Activated naive CD4-positive, alpha-beta T cell treated with anti-CD3 and anti-CD28 coated beads, Interleukin-2, amount 50 U/mL, for 16 hours (primary cell): ENCODE measurements at regions not wholly inside any gene's neighbourhood (a gene's known extent, or its start where the extent isn't known, plus 50 kb on each side); places are given as distances from the start of the nearest gene placed in this dataset.
A peak's percentile ranks its signal among the peaks of the same experiment; 100 is the strongest.

Experiments used
- DNase-seq: peaks from one replicate; pipeline ENCODE4 v3.0.0-alpha.2; 2020

DNA sequence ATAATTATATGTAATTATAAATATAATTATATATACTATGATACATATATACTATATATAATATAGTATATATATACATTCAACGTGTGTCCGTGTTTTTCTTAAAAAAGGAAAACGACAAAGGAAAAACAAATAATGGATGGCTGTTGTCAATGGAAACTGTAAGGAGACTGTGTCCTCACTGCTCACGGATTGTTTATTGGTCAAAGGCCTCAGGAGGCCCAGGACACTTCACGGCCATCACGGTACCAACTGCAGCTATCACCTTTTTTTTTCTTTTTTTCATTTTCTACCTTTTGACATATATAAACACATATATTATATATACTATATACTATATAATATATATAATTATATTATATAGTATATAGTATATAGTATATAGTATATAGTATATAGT, 113.4 kb downstream of the SPTSSA start:
- no peak for DNase-seq

DNA sequence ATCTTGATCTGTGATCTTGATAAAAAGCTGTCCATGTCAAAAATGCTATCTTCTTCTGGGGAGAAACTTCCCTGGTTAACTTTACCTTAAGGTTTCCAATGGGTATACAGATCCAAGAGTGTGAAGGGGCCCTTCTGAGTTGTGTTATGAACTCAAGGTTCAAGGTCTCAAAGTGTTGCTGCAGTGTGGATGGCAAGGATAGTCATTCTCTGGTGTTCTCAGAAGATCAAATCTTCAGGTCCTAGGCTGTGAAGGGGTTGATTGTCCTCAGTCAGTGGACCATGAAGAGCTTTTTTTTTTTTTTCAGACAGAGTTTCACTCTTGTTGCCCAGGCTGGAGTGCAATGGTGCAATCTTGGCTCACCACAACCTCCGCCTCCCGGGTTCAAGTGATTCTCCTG, 114.4 kb downstream of the SPTSSA start:
- DNase-seq, result no peak

DNA sequence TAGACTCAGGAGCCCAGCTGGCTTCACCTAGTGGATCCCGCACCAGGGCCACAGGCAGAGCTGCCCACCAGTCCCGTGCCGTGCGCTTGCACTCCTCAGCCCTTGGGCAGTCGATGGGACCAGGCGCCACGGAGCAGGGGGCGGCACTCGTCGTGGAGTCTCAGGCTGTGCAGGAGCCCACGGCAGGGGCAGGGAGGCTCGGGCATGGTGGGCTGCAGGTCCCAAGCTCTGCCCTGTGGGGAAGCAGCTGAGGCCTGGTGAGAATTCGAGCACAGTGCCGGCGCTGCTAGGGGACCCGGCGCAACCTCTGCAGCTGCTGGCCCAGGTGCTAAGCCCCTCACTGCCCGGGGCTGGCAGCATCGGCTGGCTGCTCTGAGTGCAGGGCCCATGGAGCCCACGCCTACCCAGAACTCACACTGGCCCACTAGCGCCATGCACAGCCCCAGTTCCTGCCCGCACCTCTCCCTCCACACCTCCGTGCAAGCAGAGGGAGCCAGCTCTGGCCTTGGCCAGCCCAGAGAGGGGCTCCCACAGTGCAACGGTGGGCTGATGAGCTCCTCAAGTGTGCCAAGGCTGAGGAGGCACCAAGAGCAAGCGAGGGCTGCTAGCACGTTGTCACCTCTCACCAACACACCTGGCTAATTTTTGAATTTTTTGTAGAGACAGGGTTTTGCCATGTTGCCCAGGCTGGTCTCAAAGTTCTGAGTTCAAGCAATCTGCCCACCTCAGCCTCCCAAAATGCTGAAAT, 116.1 kb downstream of the SPTSSA start:
- no peak for DNase-seq

DNA sequence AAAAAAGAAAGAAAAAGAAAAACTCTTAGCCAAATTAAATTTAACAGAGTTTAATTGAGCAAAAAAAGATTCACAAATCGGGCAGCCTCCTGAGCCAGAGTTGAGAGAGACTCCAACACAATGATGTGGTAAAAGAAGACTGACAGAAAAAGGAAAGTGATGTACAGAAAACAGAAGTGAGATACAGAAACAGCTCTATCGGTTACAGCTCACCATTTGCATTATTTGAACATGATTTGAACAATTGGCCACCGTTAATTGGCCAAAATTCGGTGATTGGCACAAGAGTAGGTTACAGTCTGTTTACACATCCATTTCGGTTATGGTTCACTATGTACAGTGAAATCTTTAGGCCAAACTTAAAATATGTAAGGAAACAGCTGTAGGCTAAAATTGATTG, 117.7 kb downstream of the SPTSSA start:
- DNase-seq, result no peak

DNA sequence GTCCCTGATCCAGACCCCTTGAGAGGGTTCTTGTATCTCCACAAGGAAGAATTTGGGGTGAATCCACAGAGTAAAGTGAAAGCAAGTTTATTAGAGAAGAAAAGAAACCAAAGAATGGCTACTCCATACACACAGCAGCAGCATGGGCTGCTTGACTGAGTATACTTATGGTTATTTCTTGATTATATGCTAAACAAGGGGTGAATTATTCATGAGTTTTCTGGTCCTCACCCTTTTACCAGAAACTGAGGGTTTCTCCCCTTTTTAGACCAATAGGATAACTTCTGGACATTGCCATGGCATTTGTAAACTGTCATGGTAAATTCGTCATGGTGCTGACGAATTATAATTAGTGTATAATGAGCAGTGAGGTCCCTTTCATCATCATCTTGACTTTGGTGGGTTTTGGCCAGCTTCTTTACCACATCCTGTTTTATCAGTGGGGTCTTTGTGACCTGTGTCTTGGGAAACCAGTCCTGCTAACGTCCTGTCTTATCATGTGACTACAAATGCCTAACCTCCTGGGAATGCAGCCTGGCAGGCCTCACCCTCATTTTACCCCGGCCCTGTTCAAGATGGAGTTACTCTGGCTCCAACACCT, 121.9 kb downstream of the SPTSSA start:
- no peak for DNase-seq

DNA sequence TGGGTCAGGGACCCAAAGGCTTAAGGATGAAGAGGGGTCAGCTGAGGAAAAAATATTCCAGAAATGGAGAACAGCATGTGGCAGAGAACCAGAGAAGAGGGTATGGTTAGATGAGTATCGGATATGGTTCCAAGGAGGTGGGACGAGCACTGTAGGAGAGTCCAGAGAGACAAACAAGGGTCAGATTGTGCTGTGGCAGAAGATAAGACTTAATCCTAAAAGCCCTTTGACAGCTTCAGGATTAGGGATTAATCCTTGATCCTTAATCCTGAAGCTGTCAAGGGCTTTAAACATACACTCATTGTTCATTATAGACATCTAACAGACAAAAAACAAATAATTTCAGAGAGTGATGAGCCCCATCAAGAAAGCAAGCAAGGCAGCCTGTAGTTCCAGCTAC, 124.0 kb downstream of the SPTSSA start:
- DNase-seq, result no peak

DNA sequence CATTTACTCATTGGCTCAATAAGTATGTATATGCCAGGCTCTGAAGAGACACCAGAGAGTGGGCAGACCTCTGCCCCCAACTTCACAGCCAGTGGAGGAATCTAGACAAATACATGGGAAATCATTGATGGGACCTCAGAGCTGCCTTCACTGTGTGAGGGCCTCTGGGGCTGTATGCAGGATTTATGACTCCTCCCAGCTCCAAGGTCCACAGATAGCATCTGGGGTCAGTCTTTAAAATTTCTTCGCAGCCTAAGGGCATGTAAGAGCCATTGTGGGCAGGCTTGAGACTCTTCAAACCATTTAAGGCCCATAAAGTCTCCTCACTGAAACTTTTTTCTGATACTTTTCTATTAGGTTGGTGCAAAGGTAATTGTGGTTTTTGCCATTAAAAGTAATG, 125.5 kb downstream of the SPTSSA start:
- DNase-seq, result no peak

- DNase-seq, result no peak
Observed at GRCh38 chr14:34335968-34336367, 126.1 kb downstream of the SPTSSA start.

- DNase-seq, result no peak
Observed at GRCh38 chr14:34334329-34334728, 127.7 kb downstream of the SPTSSA start.

DNA sequence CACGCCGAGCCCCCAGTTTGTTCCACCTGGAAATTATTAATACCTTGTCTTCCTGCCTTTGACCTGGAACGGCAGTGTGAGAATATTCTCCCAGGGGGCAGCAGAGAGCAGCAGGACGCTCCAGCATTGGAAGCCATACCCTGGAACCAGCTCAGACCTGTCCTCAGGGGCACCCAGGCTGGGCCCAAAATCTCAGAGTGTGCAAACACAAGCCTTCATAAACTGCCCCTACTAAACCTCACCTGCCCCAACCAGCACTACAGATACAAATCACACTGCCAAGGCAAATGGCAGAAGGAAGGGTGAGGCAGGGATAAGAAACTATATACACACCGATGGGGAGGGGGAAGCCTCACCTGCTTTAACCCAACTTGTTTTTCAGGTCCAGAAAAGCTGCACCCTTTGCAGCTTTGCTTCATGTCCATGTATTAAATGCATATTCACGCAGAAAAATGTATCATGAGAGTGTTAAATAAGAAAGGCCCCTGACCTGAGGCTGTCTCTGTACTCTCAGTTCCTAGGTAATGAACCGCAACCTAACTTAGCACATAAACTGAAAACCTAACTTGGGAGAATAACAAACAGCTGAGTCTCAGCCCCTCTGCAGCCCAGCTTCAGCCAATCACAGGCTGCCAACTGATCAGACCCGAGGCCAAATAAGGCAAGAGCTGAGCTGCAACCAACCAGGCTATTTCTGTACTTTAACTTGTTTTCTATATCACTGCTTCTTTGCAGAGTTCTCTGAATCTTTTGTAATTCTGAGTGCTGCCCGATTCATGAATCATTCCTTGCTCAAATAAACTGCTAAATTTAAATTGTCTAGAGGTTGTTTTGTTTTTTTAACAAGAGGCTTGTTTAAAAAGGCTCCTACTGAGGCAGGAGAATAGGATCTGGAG, 130.1 kb downstream of the SPTSSA start:
- DNase-seq, result peak; percentile 56

DNA sequence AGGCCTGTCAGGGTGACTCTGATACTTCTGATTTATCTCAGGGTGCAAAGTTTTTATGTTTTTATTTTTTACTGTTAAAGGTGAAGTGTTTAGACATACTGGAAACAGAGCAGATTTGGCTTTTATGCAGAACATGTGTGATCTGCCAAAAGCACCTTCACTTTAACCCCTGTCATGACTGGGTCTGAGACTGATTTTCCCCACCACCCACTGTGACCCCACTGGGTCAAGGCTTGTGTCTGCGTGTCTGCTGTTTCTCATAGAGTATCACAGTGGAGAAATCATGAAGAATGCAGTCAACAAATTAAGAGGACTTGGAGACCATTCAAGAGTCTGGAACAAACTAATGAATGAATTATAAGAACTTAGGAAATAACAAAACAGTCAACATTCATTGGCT, 131.2 kb downstream of the SPTSSA start:
- no peak for DNase-seq

DNA sequence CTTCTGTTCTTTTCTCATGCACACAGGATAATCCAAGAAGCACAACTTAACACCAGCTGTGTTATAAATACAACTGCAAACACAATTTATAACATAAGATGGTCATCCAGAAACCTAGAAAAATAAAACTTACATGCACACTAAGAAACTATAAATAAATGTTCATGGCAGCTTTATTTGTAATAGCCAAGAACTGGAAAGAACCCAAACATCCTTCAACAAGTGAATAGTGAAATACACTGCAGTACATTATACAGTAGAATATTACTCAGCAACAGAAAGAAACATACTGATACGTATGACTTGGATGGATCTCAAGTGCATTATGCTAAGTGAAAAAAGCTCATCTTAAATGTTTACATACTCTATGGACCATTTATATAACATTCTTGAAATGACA, 132.7 kb downstream of the SPTSSA start:
- DNase-seq, result no peak

- DNase-seq, result no peak
Observed at GRCh38 chr14:34328178-34328577, 133.9 kb downstream of the SPTSSA start.

GRCh38 chr14:34325493-34325892, 136.5 kb downstream of the SPTSSA start:
- DNase-seq, result no peak

DNA sequence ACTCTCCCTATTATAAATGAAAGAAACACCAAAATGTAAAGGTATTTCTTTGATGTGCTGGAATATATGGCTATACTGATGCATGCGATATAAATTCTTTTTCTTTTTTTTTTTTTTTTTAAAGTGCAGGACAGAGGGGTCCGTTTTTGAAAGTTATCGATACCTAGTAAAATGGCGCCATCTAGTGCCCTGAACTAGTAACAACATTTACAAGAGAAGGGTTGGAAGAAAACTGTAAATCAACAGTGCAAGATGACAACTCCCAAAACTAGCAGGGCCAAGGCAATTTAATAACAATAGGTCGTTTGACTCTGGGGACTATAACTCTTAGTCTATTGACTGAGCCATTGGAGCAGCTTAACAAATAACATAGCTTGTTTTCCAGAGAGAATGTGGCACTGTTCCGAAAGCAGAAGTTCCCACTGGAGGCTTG, 137.7 kb downstream of the SPTSSA start:
- DNase-seq, result no peak

GRCh38 chr14:34322940-34323418, 139.1 kb downstream of the SPTSSA start:
- peak; percentile 66 for DNase-seq

DNA sequence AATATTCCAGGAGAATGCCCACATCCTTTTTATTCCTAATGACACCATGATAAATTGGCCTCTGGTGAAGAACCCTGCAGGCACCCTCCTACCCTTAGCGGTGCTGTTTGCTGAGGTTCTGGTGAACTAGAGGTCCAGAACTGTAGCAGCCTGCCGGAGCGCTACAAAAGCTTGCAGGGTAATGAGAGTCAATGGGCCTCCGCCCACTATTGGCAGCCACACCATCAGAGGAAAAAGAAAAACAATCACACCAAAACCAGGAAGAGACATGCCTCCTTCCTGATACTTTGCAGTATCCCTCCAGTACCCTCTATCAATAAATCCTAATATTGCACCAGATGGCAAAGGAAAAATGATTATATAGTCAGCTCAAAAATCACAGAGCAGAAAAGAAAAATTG, 142.9 kb downstream of the SPTSSA start:
- no peak for DNase-seq

DNA sequence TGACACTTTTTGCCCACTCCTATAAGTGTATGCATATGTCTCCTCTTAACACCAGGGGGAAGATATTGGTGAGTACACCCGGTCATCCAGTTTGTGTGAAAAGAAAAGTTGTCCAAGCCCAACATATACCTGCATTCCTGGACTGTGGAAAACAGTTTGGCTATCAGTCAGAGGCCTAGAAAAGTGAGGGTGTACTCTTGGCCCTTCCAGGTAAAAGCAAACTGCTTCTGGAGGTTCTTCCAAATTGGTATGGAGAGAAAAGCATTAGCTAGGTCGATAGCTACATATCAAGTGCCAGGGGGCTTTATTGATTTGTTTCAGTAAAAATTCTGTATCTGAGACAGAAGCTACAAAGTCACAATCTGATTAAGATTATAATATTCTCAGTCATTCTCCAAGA, 144.0 kb downstream of the SPTSSA start:
- no peak for DNase-seq

DNA sequence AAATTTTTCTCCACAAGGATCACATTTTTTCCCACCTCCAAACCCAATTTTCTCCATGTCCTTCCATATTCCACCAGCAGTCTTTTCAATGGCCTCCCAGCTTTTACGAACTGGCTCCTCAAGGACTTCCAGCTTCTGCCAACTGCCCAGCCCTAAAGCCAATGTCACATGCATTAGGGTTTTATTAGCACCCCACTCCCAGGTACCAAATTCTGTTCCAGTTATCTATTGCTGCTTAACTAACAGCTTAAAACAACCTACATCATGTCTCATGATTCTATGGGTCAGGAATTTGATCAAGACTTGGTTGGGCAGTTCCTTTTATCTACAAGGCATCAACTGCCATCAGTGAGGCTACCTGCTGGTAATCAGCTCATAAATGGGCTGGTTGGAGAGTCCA, 151.3 kb downstream of the SPTSSA start:
- no peak for DNase-seq

GRCh38 chr14:34303811-34304210, 158.2 kb downstream of the SPTSSA start:
- DNase-seq, result no peak

GRCh38 chr14:34302654-34303053, 159.4 kb downstream of the SPTSSA start:
- no peak for DNase-seq

- DNase-seq, result no peak
Observed at GRCh38 chr14:34300882-34301734, 160.9 kb downstream of the SPTSSA start.

DNA sequence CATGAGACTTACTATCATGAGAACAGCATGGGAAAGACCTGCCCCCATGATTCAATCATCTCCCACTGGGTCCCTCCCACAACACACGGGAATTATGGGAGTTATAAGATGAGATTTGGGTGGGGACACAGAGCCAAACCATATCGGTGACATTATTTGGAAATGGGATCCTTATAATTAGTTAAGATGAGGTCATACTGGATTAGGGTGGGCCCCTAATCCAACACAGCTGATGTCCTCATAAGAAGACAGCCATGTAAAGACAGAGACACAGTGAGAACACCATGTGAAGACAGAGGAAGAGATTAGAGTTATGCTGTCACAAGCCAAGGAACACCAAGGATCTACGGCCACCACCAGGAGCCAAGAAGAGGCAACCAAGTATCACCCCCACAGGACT, 161.7 kb downstream of the SPTSSA start:
- no peak for DNase-seq
